Neural cell (in vitro differentiated cells): ENCODE measurements at regions not wholly inside any gene's neighbourhood (a gene's known extent, or its start where the extent isn't known, plus 50 kb on each side); places are given as distances from the start of the nearest gene placed in this dataset.

ENCODE experiments used
- H2AFZ ChIP-seq: fragments of 200-600, 300-800 bp; sonication (generic), shearing (Covaris generic); 2 replicates; pipeline ENCODE4 v1.6.0; 2014; ENCODE audit warnings: low read depth, mild to moderate bottlenecking, antibody characterized with exemption, low read length, moderate library complexity
- H3F3A ChIP-seq: fragments of 200-600 bp; shearing (Covaris generic); 2 replicates; pipeline ENCODE4 v1.6.1; 2016; ENCODE audit warnings: mild to moderate bottlenecking, moderate library complexity, mixed read lengths, antibody characterized with exemption, low read length; ENCODE audit not compliant: insufficient read depth, poor library complexity, severe bottlenecking
- H3K27ac ChIP-seq: fragments of 200-600, 300-800 bp; sonication (generic), shearing (Covaris generic); 2 replicates; pipeline ENCODE4 v1.5.1; 2014; ENCODE audit warnings: mild to moderate bottlenecking, low read length, moderate library complexity
- H3K27me3 ChIP-seq: fragments of 300-800, 200-600 bp; sonication (generic), shearing (Covaris generic); 2 replicates; pipeline ENCODE4 v1.6.0; 2014; ENCODE audit warnings: mild to moderate bottlenecking, low read depth, low read length, moderate library complexity; ENCODE audit not compliant: insufficient read depth
- H3K36me3 ChIP-seq: fragments of 300-800, 200-600 bp; sonication (generic), shearing (Covaris generic); 2 replicates; pipeline ENCODE4 v1.5.1; 2014; ENCODE audit warnings: mild to moderate bottlenecking, antibody characterized with exemption, low read length, moderate library complexity; ENCODE audit not compliant: insufficient read depth
- H3K4me2 ChIP-seq: fragments of 300-800, 200-600 bp; sonication (generic), shearing (Covaris generic); 2 replicates; pipeline ENCODE4 v1.6.0; 2014; ENCODE audit warnings: mild to moderate bottlenecking, low read length
- H3K4me3 ChIP-seq: fragments of 300-800, 200-600 bp; sonication (generic), shearing (Covaris generic); 2 replicates; pipeline ENCODE4 v1.5.1; 2014; ENCODE audit warnings: mild to moderate bottlenecking, low read length, moderate library complexity
- H3K79me2 ChIP-seq: fragments of 200-600 bp; shearing (Covaris generic); replicated peaks from 2 replicates; pipeline ENCODE4 v1.6.0; 2014; ENCODE audit warnings: mild to moderate bottlenecking, low read length, moderate library complexity; ENCODE audit not compliant: insufficient read depth
- H3K9ac ChIP-seq: fragments of 300-800, 200-600 bp; sonication (generic), shearing (Covaris generic); 2 replicates; pipeline ENCODE4 v1.6.1; 2016; ENCODE audit warnings: mild to moderate bottlenecking, low read length, mixed read lengths
- H3K9me2 ChIP-seq: fragments of 200-600 bp; shearing (Covaris generic); 2 replicates; pipeline ENCODE4 v1.6.1; 2016; ENCODE audit warnings: mild to moderate bottlenecking, low read length, mixed read lengths; ENCODE audit not compliant: insufficient read depth
- H3K9me3 ChIP-seq: fragments of 200-600, 300-800 bp; sonication (generic), shearing (Covaris generic); 2 replicates; pipeline ENCODE4 v1.6.1; 2016; ENCODE audit warnings: mild to moderate bottlenecking, mixed run types, low read length, moderate library complexity, mixed read lengths
- H4K20me1 ChIP-seq: fragments of 200-600 bp; shearing (Covaris generic); 2 replicates; pipeline ENCODE4 v1.6.1; 2016; ENCODE audit warnings: mild to moderate bottlenecking, mixed run types; ENCODE audit not compliant: insufficient read depth
- EP300 ChIP-seq: fragments of 450-650 bp; conservative IDR thresholded peaks from 2 replicates; pipeline ENCODE4 v1.6.1; 2014; ENCODE audit warnings: antibody characterized with exemption, mild to moderate bottlenecking, moderate library complexity; ENCODE audit not compliant: poor library complexity, severe bottlenecking
- EZH2 ChIP-seq: fragments of 200-600, 300-800 bp; shearing (Covaris generic), sonication (generic); IDR thresholded peaks from 2 replicates; pipeline ENCODE4 v1.6.1; 2014; ENCODE audit warnings: antibody characterized with exemption, low read length, borderline replicate concordance, mild to moderate bottlenecking; ENCODE audit not compliant: insufficient read depth, poor library complexity, severe bottlenecking
- MXI1 ChIP-seq: fragments of 450-650 bp; conservative IDR thresholded peaks from 2 replicates; pipeline ENCODE4 v1.6.1; 2014; ENCODE audit warnings: antibody characterized with exemption, mild to moderate bottlenecking; ENCODE audit not compliant: poor library complexity, severe bottlenecking
- POLR2AphosphoS5 ChIP-seq: IDR thresholded peaks from 2 replicates; pipeline ENCODE4 v1.6.1; 2012
- RAD21 ChIP-seq: fragments of 450-650 bp; conservative IDR thresholded peaks from 2 replicates; pipeline ENCODE4 v1.6.1; 2014; ENCODE audit warnings: antibody characterized with exemption, mild to moderate bottlenecking, moderate library complexity
- SMC3 ChIP-seq: fragments of 450-650 bp; conservative IDR thresholded peaks from 2 replicates; pipeline ENCODE4 v1.6.1; 2014; ENCODE audit warnings: antibody characterized with exemption, mild to moderate bottlenecking, moderate library complexity; ENCODE audit not compliant: poor library complexity
- TAF1 ChIP-seq: IDR thresholded peaks from 2 replicates; pipeline ENCODE4 v1.6.1; 2012; ENCODE audit warnings: low read depth
- TF ChIP-seq, protein P1 (sequence below): IDR thresholded peaks from 2 replicates; pipeline ENCODE4 v1.6.1; 2012; ENCODE audit warnings: borderline replicate concordance
- TF ChIP-seq, protein P2 (sequence below): fragments of 450-650 bp; IDR thresholded peaks from 2 replicates; pipeline ENCODE4 v1.5.1; 2014; ENCODE audit warnings: antibody characterized with exemption, mild to moderate bottlenecking, moderate library complexity; ENCODE audit not compliant: poor library complexity, severe bottlenecking

DNA sequence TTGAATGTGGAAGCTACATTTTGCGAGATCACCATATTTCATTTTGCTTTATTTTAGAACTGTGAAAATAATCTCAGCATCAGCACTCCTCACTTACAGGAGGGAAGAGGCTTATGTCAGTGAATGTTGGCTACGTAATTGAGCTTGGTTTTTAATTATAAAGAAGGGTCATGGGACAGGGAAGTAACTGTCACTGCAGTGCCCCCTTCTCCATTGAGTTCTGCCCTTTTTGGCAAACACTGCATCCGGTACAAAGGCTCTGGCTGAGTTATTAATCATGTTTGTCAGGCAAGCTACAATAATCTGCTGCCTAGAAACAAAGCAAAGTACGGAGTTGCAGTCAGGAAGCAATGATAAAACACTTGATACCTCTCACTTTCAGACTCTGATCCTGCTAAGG is 546.7 kb downstream of the SNAPC1 start:
- Histone ChIP-seq H3K4me3 (no peak overlapping the region), H4K20me1 (no peaks in the 10 kb centered on the region), H3K9me3 (no peaks in the 10 kb centered on the region), H2AFZ (no peak overlapping the region), H3K27me3 (no peaks in the 10 kb centered on the region), H3K9me2 (no peaks in the 10 kb centered on the region), H3F3A (no peaks in the 10 kb centered on the region), H3K27ac (no peak overlapping the region), H3K36me3 (no peaks in the 10 kb centered on the region), H3K9ac (no peak overlapping the region), H3K79me2 (no peaks in the 10 kb centered on the region), H3K4me2 (no peak overlapping the region)
- TF ChIP-seq POLR2AphosphoS5 (no peak), EZH2 (no peak), RAD21 (no peak), SMC3 (no peak), EP300 (no peak), MXI1 (no peak), TAF1 (no peak)
- TF ChIP-seq, protein P1, sequence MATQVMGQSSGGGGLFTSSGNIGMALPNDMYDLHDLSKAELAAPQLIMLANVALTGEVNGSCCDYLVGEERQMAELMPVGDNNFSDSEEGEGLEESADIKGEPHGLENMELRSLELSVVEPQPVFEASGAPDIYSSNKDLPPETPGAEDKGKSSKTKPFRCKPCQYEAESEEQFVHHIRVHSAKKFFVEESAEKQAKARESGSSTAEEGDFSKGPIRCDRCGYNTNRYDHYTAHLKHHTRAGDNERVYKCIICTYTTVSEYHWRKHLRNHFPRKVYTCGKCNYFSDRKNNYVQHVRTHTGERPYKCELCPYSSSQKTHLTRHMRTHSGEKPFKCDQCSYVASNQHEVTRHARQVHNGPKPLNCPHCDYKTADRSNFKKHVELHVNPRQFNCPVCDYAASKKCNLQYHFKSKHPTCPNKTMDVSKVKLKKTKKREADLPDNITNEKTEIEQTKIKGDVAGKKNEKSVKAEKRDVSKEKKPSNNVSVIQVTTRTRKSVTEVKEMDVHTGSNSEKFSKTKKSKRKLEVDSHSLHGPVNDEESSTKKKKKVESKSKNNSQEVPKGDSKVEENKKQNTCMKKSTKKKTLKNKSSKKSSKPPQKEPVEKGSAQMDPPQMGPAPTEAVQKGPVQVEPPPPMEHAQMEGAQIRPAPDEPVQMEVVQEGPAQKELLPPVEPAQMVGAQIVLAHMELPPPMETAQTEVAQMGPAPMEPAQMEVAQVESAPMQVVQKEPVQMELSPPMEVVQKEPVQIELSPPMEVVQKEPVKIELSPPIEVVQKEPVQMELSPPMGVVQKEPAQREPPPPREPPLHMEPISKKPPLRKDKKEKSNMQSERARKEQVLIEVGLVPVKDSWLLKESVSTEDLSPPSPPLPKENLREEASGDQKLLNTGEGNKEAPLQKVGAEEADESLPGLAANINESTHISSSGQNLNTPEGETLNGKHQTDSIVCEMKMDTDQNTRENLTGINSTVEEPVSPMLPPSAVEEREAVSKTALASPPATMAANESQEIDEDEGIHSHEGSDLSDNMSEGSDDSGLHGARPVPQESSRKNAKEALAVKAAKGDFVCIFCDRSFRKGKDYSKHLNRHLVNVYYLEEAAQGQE, result no peak
- TF ChIP-seq, protein P2, sequence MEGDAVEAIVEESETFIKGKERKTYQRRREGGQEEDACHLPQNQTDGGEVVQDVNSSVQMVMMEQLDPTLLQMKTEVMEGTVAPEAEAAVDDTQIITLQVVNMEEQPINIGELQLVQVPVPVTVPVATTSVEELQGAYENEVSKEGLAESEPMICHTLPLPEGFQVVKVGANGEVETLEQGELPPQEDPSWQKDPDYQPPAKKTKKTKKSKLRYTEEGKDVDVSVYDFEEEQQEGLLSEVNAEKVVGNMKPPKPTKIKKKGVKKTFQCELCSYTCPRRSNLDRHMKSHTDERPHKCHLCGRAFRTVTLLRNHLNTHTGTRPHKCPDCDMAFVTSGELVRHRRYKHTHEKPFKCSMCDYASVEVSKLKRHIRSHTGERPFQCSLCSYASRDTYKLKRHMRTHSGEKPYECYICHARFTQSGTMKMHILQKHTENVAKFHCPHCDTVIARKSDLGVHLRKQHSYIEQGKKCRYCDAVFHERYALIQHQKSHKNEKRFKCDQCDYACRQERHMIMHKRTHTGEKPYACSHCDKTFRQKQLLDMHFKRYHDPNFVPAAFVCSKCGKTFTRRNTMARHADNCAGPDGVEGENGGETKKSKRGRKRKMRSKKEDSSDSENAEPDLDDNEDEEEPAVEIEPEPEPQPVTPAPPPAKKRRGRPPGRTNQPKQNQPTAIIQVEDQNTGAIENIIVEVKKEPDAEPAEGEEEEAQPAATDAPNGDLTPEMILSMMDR, result no peak

DNA sequence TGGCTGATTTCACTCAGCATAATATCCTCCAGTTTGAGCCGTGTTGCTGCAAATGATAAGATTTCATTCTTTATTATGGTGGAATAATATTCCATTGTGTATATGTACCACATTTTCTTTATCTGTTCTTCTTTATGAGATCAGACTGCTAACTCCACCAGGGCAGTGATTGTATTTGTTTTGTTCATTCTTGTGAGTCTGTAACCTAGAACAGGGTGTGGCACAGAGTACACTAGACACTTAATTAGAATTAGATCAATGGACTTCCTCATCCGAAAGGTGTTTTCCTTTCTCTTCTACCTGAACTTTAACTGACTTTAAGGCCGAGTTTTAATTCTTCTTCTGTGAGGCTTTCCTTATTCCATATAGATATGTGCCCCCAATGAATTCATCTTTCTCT is 551.0 kb downstream of the SNAPC1 start:
- Histone ChIP-seq H3K27me3 (no peaks in the 10 kb centered on the region), H3K27ac (no peak overlapping the region), H3K9me2 (no peaks in the 10 kb centered on the region), H3K4me2 (no peak overlapping the region), H3K79me2 (no peaks in the 10 kb centered on the region), H3F3A (no peaks in the 10 kb centered on the region), H4K20me1 (no peaks in the 10 kb centered on the region), H3K36me3 (no peaks in the 10 kb centered on the region), H3K9me3 (no peaks in the 10 kb centered on the region), H3K9ac (no peak overlapping the region), H3K4me3 (no peak overlapping the region), H2AFZ (no peak overlapping the region)
- TF ChIP-seq MXI1 (no peak), POLR2AphosphoS5 (no peak), EP300 (no peak), TAF1 (no peak), SMC3 (no peak), EZH2 (no peak), RAD21 (no peak)
- TF ChIP-seq, protein P2, result no peak
- TF ChIP-seq, protein P1, result no peak
